Kidney glomerular epithelial cell (primary cell): ENCODE measurements at regions not wholly inside any gene's neighbourhood (a gene's known extent, or its start where the extent isn't known, plus 50 kb on each side); places are given as distances from the start of the nearest gene placed in this dataset.

ENCODE experiments used
- DNase-seq: peaks from one replicate; lab custom pipeline; 2025; lab: John Stamatoyannopoulos, UW

GRCh38 chr9:121569266-121569648, 69.6 kb upstream of the GGTA1 start:
- DNase-seq = no peak

- DNase-seq = no peak
Measured at GRCh38 chr9:121572581-121572980, 72.9 kb upstream of the GGTA1 start.

DNA sequence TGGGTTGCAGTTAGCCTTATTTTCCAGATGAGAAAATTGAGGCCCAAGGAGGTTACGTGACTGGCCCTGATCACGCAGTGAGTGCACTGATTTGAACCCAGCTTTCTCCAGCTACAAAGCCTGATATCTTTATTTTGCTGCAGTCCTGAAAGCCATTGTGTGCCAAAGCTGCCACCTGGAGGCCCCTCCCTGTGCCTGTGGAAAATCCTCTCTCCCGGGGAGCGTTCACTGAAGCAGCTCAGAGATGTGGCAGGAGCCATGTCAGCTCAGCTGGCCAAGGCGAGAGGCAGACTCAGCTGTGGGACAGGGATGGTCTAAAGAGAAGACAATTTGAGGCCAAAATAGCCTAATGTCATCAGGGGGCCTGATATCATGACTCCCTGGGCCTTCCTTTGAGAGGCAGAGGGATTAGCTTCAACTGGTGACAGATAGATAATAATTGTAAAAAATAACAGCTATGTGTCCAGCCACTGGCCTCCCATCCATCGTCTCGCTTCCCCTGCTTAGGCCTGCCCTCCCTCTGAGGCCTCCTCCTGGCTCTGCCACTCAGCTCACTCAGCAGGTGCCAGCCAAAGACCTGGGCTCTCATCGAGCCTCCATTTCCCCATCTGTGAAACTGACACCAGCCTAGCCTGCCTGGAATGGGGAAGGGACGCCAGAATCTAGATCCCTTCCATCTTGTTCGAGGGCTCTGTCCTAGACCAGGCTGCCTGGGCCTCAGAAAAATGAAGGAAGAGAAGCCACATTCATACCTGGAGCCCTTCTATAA, 74.3 kb upstream of the GGTA1 start:
- no peak for DNase-seq

GRCh38 chr9:121574774-121575519, 75.3 kb upstream of the GGTA1 start:
- no peak for DNase-seq

GRCh38 chr9:121576281-121577075, 75.0 kb upstream of the DAB2IP start:
- DNase-seq = no peak

DNA sequence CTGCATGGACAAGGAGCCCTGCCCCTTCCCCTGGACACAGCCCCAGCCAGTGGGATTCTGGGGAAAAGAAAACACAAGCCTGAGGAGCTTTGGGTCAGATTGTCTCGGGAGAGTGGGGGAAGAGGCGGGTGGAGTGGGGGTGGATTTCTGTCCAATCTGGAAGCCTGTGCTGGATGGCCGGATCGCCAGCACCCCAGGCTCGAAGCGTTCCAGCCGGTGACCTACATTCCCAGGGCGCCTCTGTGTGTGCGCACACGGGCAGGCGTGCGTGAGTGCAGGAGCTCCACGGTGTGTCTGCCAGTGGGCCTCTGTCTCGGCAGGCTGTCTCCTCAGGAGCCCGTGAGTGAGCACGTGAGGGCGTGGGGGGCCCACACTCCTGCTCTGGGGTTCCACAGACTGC, 74.3 kb upstream of the DAB2IP start:
- DNase-seq = no peak

DNA sequence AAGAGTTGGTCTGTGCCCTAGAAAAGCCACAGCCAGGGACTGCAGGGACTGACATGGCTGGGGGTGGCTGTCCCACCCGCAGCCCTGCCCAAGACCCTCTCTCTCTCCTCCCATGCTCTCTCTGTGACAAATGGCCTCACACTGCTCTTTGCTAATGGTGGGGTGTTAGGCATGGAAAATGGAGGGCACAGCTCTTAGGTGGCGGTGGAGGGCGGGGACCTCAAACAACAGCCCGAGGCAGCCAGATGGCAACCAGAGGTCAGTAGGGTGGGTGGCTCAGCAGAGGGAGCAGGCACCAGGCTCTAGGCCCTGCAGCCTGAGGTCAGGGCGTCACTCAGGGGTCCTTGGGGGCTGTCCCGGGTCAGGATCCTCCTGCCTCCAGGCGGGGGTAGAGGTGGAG, 73.9 kb upstream of the DAB2IP start:
- DNase-seq = no peak

GRCh38 chr9:121581786-121582600, 69.4 kb upstream of the DAB2IP start:
- no peak for DNase-seq

DNA sequence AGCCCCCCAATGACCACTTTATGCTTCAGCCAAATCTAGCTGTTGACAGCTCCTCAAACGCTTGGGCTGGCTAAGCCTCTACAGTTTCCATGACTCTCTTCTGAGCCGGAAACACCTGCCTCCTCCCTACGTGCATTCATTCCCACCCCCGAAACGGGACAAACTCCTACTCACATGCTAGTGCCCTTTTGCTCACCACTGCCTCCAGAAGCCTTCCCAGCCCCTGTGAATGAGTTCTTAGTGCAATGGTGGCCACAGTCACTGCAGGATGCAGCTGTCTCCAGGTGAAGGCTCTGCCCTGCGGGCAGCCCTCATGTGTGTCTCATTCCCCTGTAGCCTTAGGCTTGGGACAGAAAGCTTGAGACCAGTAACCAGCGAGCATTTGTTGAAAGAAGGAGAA, 68.8 kb upstream of the DAB2IP start:
- DNase-seq = no peak

GRCh38 chr9:121584421-121584820, 67.0 kb upstream of the DAB2IP start:
- no peak for DNase-seq

DNA sequence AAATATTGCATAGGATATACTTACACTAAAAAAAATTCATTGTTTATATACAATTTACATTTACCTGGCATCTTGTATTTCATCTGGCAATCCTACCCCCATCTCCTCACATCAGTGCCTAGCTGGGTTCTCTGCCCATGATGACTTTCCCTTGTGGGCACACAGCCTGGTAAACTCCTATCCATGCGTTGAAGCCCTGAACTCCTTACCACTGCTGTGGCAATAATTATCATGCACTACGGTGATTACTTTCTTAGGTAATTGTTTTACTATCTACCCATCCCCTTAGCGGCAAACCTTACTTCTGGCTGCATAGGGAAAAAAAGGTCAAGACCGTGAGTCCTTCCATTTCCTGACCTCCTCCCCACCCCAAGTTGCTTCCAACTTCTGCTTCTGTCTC, 63.6 kb upstream of the DAB2IP start:
- DNase-seq = no peak

- no peak for DNase-seq
Measured at GRCh38 chr9:121589986-121590385, 61.4 kb upstream of the DAB2IP start.

DNA sequence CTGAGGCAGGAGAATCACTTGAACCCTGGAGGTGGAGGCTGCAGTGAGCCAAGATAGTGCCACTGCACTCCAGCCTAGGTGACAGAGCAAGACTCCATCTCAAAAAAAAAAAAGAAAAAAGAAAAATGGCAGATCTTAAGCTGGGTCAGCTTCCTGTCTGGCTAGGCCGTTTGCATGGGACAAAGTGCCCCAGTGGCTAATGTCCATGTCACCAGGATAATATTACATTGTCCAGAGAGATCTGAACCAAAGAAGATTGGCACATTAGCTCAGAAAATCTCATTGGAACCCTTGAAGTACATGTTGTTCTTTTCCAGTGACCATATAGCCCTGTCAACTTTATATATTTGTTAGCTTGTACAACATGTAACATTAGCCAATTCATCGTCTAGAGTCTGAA, 59.2 kb upstream of the DAB2IP start:
- DNase-seq = no peak

- DNase-seq = no peak
Measured at GRCh38 chr9:121593066-121593465, 58.4 kb upstream of the DAB2IP start.

GRCh38 chr9:121596515-121596914, 54.9 kb upstream of the DAB2IP start:
- DNase-seq = peak; percentile 41

GRCh38 chr9:121597698-121598166, 53.7 kb upstream of the DAB2IP start:
- no peak for DNase-seq

DNA sequence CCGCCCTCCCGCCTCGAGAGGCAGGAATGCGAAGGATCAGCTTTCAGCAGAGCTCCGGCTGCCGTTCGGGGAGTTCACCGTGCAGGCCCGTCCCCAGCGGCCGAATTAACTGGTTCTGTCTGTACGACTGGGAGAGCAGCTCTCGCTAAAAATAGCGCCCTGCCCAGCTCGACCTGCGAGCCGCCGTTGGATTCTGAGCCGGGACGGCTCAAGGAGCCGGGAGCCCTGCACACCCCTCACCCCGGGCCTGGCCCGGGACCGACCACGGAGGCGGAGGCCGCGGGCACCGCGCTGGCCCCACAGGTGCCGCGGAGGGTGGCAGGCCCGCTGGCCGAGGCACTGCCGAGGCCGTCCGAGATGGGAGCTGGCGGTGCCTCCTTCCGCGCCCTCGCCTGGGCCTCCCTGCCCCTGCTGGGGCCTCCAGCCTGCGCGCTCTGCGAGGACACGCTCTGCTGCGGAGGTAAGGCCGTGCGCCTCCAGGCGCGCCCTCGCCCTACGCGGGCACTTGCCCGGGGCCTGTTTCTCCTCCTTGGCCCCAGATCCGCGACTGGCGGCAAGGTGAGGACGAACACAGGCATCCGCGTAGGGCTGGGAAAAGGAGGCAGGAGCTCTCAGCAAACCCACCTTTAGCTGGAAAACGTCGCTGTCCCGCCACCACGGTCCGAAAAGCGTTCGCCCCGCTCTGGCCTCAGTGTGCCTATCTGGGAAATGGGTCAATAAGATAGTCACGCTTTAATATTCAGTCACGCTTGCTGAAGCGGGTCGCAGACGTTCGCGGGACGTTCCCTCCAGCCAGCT, 53.1 kb upstream of the DAB2IP start:
- DNase-seq = peak; percentile 51

DNA sequence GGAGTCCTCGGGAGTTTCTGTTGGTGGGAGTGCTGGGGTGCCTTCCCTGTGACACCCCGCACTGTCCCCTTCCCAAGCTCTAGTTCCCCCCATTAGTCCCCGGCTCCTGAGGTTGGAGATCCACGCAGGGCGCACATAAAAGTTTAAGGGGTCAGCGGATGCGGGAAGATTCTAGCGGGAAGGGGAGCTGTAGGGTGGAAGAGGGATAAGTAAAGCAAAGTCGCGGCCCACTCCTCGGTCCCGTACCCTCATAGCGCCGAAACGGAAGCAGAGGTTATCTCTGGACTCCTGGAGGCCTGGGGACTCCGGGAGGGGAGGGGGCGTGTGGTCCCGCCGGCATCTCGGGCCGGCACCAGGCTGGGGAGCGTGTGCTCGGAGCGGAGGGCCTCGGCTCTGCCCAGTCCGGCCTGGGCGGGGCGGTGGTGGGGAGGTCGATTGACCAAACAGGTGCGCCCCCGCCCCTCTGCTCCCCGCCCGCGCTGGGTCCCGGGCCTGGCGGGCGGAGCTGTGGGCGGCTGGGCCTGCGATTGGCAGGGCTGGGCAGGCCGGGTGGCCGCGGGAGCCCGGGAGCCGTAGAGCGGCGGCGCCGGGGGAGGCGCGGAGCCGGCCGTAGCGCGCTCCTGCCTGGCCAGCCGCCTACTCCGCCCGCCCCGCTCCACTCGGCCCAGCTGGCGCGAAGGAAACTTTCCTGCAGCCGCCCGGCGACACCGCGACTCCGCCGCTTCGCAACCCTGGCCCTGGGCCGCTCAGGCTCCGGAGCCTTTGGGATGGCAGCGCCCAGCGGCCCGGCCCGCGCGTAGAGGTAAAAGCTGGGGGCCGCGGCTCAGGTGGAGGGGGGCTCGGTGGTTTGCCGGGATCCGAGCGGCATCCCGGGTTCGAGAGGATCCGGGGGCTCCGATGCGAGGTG, 52.2 kb upstream of the DAB2IP start:
- DNase-seq = no peak

GRCh38 chr9:121599872-121600585, 51.4 kb upstream of the DAB2IP start:
- DNase-seq = no peak
